Ishikawa (cell line): ENCODE measurements at regions not wholly inside any gene's neighbourhood (a gene's known extent, or its start where the extent isn't known, plus 50 kb on each side); places are given as distances from the start of the nearest gene placed in this dataset.

Source experiments
- CEBPB ChIP-seq: IDR thresholded peaks from 2 replicates; pipeline ENCODE4 v1.6.1; 2012
- CREB1 ChIP-seq: IDR thresholded peaks from 2 replicates; pipeline ENCODE4 v1.6.1; 2012; ENCODE audit warnings: low read depth
- EGR1 ChIP-seq: IDR thresholded peaks from 2 replicates; pipeline ENCODE4 v1.6.1; 2012
- EP300 ChIP-seq: IDR thresholded peaks from 2 replicates; pipeline ENCODE4 v1.6.1; 2012; ENCODE audit warnings: borderline replicate concordance
- FOXM1 ChIP-seq: IDR thresholded peaks from 2 replicates; pipeline ENCODE4 v1.6.1; 2012; ENCODE audit warnings: low read depth, borderline replicate concordance
- MAX ChIP-seq: IDR thresholded peaks from 2 replicates; pipeline ENCODE4 v1.6.1; 2012
- NFIC ChIP-seq: IDR thresholded peaks from 2 replicates; pipeline ENCODE4 v1.6.1; 2012
- RAD21 ChIP-seq: IDR thresholded peaks from 2 replicates; pipeline ENCODE4 v1.6.1; 2012; ENCODE audit warnings: low read depth
- REST ChIP-seq: IDR thresholded peaks from 2 replicates; pipeline ENCODE4 v1.6.1; 2012; ENCODE audit warnings: low read depth, mild to moderate bottlenecking
- TAF1 ChIP-seq: IDR thresholded peaks from 2 replicates; pipeline ENCODE4 v1.6.1; 2012; ENCODE audit warnings: low read depth, mild to moderate bottlenecking
- TCF12 ChIP-seq: IDR thresholded peaks from 2 replicates; pipeline ENCODE4 v1.6.1; 2012; ENCODE audit warnings: low read depth
- TEAD4 ChIP-seq: IDR thresholded peaks from 2 replicates; pipeline ENCODE4 v1.6.1; 2012
- USF1 ChIP-seq: IDR thresholded peaks from 2 replicates; pipeline ENCODE4 v1.6.1; 2012
- YY1 ChIP-seq: IDR thresholded peaks from 2 replicates; pipeline ENCODE4 v1.6.1; 2012; ENCODE audit warnings: low read depth
- ZBTB7A ChIP-seq: IDR thresholded peaks from 2 replicates; pipeline ENCODE4 v1.6.1; 2012; ENCODE audit warnings: low read depth

GRCh38 chr11:127452533-127452932 lies 452.0 kb upstream of the KIRREL3 start:
- no peak for TF ChIP-seq TAF1
- no peak for TF ChIP-seq YY1
- no peak for TF ChIP-seq EGR1
- TF ChIP-seq CEBPB: no peak
- no peak for TF ChIP-seq MAX
- no peak for TF ChIP-seq USF1
- no peak for TF ChIP-seq CREB1
- no peak for TF ChIP-seq TCF12
- TF ChIP-seq ZBTB7A: no peak
- TF ChIP-seq TEAD4: no peak
- no peak for TF ChIP-seq NFIC
- TF ChIP-seq EP300: no peak

GRCh38 chr11:127451861-127452260 lies 451.3 kb upstream of the KIRREL3 start:
- TF ChIP-seq MAX (no peak), CEBPB (no peak), CREB1 (no peak), YY1 (no peak), FOXM1 (no peak), ZBTB7A (no peak), TEAD4 (no peak), NFIC (no peak), EGR1 (no peak), TCF12 (no peak), RAD21 (no peak), TAF1 (no peak), USF1 (no peak), EP300 (no peak), REST (no peak)

- TF ChIP-seq NFIC (no peak), CREB1 (no peak), ZBTB7A (no peak), RAD21 (no peak), TCF12 (no peak), EP300 (no peak), REST (no peak), TAF1 (no peak)
These were observed 447.5 kb upstream of the KIRREL3 start for GRCh38 chr11:127448101-127448500.

- TF ChIP-seq TAF1 (no peak), TCF12 (no peak), YY1 (no peak), REST (no peak), ZBTB7A (no peak), USF1 (no peak), NFIC (no peak), FOXM1 (no peak), MAX (no peak), CREB1 (no peak), CEBPB (no peak), TEAD4 (no peak), EGR1 (no peak), RAD21 (no peak), EP300 (no peak)
These were observed 444.9 kb upstream of the KIRREL3 start for GRCh38 chr11:127445476-127445875.
